GM11168 (cell line): ENCODE measurements at regions not wholly inside any gene's neighbourhood (a gene's known extent, or its start where the extent isn't known, plus 50 kb on each side); places are given as distances from the start of the nearest gene placed in this dataset.
"Not testable (repeated sequence)": the region's sequence is repeated elsewhere in the genome, so short reads cannot be mapped to it uniquely, and the experiment has no call there.

Experiments used
- in situ Hi-C: fragments of 300-500 bp; cut with MboI; formaldehyde crosslinking; loops from one replicate; pipeline ENCODE4 v1.12.0; 2022; ENCODE audit warnings: low sequenced_read_pairs; ENCODE audit not compliant: unreplicated experiment

DNA sequence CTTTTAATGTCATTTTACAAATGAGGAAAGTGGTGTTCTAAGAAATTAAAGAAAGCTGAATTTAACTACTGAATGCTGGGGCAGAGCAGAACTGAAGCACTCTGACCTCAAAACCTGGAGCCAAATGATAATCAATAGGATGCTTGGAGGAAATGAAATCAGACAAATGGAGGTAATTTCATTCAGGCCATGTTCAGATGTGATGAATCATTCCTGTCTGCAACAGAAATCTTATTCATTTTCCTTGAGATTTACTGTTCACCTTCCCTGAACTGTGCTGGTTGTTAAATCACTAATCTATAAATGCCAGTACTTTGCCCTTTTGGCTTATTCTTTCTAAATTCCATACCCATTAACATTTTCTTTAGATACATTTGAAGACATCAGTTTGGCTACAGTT, 85.6 kb upstream of the SNX7 start:
- in situ Hi-C loops = no loop called here

DNA sequence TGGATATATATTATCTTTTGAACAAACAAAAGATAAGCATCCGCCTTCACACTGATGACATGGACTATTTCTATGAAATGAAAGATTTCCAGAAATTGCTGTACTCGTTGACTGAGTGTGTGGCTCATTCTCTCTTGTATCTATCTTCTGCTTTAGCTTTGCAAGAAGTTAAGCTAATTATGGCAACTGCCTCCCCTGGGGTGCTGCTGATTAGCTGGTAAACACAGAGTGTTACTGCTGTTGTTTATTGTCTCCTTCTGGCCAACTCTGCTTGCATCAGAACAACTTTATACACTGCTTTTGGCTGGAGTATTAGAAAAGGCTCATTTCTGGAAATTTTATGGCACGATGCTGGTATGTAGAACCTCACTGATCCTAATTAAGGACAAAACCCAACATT, 95.6 kb upstream of the SNX7 start:
- in situ Hi-C loops = no loop called here

DNA sequence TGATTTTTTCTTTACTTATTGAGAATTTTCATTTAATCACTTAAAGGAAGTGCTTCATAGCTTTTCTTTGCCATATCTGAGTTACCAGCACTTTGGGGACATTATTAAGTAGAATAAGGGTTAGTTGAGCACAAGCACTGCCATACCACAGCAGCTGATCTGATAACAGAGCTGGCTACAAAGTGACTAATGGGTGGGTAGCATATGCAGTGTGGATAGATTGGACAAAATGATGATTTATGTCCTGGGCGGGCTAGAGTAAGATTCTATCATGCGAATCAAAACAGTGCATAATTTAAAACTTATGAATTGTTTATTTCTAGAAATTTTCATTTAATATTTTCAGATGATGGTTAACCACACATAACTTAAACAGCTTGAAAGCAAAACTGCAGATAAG, 102.2 kb upstream of the SNX7 start:
- in situ Hi-C loops = no loop called here

DNA sequence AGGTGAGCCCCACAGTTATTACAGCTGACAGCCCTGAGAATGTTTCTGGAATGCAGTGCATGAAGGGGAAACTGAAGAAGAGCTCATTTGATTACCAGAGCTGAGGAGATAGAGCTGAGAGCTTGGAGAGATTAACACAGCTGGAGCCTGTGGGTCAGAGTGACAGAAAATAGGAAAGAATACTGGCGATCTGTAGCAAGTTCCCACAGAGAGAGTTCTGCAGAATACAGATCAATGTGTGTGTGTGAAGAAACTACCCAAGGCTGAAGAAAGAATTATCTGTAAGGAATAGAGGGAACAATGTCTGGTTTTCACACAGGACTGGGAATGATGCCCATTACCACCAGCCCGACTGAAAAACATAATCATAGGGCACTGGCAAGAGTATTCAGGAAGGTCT, 103.6 kb upstream of the SNX7 start:
- in situ Hi-C loops = no loop called here

GRCh38 chr1:98556521-98557158, 104.9 kb upstream of the SNX7 start:
- in situ Hi-C loops = no loop called here

GRCh38 chr1:98555814-98556213, 105.7 kb upstream of the SNX7 start:
- in situ Hi-C loops = no loop called here

DNA sequence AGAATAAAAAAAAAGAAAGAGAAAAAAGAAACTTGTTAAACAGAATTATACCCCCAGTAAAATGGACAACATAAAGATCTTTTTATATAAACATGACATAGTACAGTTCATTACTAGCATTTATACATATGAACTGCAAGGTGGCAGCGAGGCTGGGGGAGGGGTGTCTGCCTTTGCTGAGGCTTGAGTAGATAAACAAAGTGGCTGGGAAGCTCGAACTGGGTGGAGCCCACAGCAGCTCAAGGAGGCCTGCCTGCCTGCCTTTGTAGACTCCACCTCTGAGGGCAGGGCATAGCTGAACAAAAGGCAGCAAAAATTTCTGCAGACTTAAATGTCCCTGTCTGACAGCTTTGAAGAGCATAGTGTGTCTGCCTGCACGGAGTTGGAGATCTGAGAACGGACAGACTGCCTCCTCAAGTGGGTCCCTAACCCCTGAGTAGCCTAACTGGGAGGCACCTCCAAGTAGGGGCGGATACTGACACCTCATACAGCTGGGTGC, 108.9 kb upstream of the SNX7 start:
- in situ Hi-C loops = not testable (repeated sequence)

DNA sequence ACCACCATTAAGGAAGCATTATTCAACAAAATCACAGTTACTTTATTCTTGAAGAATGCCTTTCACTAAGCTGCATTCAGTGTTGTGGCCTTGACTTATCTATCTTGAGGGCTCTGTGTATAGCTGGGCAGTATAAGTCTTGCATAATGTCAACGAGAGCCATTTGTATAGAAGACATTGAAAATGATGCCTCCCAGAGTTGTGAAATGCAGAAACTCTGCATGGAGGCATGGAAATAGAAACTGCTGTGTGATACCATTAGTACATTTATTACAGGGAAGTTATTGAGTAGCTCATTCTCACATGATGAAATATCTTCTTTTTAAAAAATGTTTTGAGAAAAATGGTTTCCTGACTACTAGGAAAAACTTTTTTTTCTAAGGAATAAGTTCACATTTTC, 111.4 kb upstream of the SNX7 start:
- in situ Hi-C loops = no loop called here

DNA sequence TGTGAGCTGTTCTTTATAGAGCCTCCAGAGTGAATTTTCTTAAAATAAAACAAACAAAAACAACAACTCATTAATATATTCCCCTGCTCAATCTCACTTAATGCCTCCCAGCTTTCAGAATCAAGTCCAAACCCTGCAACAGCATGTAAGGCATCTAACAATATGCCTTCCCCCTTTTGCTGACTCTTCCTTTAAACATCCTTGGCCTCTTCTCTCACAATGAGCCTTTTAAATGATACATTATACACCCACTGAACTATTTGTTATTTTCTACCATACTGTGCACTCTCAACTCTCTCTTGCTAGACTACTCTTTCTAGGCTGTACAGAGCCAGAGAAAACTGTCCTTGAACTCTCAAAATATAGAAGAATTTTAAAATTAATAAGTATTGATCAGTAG, 115.2 kb upstream of the SNX7 start:
- in situ Hi-C loops = no loop called here

DNA sequence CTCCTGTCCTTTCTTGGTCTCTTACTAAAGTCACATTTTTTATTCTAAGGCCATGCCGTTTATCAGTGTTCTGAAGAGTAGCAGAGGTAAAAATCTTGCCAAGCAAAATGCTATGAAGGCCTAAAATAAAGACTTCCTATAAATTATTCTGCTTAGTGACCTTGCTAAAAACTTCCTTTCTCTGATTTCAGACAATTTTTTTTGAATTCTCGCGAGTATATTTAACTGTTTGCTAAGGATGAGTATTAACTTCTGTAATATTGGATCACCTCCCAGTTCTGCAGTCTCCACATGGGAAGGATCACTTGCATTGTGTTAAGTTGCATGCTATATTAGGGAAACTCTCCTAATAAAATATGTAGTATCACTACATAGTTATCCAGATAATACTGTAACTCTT, 123.4 kb upstream of the SNX7 start:
- in situ Hi-C loops = no loop called here

GRCh38 chr1:98523256-98523655, 138.3 kb upstream of the SNX7 start:
- in situ Hi-C loops = no loop called here

DNA sequence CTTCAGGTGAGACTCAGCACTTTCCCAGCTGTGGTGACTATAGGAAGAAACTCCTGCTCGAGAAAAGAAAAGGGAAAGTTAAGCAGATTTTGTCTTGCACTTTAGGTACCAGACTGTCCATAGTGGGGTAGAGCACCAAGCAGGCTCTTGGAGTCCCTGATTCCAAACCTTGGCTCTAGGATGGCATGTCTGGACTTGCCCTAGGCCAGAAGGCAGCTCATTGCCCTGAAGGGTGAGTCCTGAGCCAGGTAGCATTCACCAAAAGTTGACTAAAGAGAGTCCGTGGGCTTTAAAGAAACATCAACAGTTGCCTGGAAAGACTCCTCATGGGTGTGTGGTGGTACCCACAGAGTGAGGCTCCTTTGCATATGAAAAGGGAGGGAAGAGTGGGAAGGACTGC, 145.2 kb upstream of the SNX7 start:
- in situ Hi-C loops = no loop called here

DNA sequence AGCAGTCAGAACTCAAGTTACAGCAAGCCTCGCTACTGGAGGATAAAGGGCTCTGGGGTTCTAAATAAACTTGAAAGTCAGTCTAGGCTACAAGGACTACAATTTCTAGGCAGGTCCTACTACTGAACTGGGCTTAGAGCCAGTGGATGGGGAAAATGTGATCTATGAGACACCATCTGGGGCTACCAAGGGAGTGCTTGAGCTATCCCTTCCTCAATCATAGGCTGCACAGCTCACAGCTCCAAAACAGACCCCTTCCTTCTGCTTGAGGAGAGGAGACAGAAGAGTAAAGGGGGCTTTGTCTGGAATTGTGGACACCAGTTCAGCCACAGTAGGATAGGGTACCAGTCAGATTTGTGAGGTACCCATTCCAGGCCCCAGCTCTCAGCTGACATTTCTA, 145.8 kb upstream of the SNX7 start:
- in situ Hi-C loops = no loop called here

DNA sequence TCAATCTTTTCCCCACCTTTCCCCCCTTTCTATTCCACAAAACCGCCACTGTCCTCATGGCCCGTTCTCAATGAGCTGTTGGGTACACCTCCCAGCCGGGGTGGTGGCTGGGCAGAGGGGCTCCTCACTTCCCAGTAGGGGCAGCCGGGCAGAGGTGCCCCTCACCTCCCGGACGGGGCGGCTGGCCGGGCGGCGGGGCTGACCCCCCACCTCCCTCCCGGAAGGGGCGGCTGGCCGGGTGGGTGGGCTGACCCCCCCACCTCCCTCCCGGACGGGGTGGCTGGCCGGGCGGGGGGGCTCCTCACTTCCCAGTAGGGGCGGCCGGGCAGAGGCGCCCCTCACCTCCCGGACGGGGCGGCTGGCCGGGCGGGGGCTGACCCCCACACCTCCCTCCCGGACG, 149.3 kb upstream of the SNX7 start:
- in situ Hi-C loops = not testable (repeated sequence)

DNA sequence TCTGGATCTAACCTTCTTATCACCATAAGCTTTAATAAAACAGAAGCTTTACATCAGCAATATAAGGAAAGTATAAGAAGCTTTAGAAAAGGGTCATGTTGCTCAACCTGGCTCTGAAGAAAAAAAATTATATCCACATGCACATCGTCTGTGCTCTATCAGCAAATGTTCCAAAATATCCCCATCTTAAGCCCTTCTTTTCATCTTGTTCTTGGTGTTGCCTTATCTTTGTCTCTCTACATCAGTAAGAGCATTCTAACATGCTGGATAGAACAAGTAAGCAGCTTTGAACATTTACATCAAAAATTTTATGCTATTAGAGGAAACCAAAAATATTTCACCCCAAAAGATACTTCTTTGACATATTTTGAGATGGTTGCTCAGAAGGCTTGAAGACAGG, 157.8 kb upstream of the SNX7 start:
- in situ Hi-C loops = no loop called here

- in situ Hi-C loops = no loop called here
Measured at GRCh38 chr1:98502937-98503336, 158.6 kb upstream of the SNX7 start.

- in situ Hi-C loops = no loop called here
Measured at GRCh38 chr1:98500324-98500723, 161.2 kb upstream of the SNX7 start.

DNA sequence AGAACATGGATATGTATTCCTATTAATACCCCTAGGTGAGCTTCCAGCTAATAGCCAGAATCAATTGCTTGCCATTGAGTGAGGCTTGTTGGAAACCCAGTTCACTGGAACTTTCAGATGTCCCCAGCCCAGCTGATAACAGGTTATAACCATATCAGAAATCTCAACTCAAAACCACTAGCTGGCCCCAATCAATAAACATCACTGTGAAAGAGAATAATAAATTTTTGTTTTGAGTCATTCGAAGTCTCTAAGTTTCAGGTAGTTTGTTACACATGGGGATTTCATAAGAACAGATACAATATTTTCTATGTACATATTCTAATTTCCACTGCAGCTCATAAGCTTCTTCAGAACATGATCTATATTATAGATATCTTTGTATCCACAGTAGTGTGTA, 162.9 kb upstream of the SNX7 start:
- in situ Hi-C loops = no loop called here

DNA sequence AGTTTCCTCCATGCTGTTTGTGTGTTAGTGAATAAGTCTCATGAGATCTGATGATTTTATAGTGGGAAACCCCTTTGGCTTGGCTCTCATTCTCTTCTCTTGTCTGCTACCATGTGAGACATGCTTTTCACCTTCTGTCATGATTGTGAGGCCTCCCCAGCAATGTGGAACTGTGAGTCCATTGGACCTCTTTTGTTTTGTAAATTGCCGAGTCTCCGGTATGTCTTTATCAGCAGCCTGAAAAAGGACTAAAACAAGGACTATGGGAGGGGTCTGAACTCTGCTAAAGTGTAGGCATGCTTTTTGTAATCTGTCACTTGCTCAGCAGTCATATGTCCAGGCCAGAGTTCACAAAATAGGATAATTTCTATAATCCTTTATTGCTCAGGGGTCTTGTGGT, 164.0 kb upstream of the SNX7 start:
- in situ Hi-C loops = no loop called here

DNA sequence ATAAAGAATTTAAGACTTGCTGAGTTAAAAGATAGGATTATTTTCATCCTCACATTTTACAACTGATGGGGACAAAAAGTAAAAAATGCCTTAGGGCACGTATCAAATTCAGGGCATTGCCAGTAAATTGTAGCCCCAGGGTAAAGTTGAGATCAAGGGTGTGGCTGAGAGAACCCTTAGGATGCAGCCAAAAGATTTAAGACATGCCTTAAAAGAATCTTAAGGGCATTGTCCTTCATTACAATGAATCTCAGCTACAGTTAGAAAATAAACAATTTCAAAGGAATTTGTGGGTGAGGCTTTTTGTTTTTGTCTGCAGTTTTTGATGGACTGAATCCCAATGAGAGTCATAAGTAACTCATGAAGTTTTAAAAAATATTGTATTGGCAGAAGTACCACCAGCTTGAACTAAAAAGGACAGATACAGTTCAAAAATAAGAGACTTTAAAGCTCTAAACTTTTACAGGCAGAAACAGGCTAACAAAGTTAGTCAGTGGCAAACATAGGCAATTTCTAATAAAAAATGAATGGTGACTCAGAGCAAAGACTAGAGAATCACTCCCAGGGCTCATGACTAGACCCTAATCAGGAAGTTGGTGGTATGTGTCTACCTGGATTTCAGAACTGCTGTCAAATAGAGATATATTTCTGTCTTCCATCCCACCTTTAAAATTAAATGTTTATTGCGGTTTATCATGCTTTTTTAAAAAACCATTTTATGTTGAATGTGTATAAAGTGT, 165.1 kb upstream of the SNX7 start:
- in situ Hi-C loops = no loop called here

- in situ Hi-C loops = no loop called here
Measured at GRCh38 chr1:98493469-98493868, 168.1 kb upstream of the SNX7 start.

DNA sequence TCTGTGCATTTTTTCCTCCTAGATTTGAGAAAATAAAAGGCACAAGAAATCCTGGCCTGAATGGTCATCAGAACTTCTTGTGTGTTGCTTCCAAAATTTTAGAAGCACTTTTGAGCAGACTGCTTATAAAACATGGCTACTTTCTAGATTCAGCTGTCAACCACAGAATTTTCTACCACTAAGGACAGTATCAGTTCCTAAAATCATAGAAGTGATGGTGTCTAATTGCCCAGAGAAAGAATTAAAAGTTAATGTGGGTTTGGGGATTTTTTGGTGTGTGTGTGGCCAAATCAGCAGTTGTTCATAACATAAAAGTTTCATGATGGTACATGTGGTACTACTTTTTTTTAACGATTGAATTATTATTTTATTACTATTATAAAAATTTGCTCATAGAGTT, 171.4 kb upstream of the SNX7 start:
- in situ Hi-C loops = no loop called here
